T1000 (cell line): ENCODE measurements at regions not wholly inside any gene's neighbourhood (a gene's known extent, or its start where the extent isn't known, plus 50 kb on each side); places are given as distances from the start of the nearest gene placed in this dataset.

Source experiments
- DNase-seq: peaks from one replicate; lab custom pipeline; 2025; ENCODE audit warnings: mixed read lengths; lab: John Stamatoyannopoulos, UW

DNA sequence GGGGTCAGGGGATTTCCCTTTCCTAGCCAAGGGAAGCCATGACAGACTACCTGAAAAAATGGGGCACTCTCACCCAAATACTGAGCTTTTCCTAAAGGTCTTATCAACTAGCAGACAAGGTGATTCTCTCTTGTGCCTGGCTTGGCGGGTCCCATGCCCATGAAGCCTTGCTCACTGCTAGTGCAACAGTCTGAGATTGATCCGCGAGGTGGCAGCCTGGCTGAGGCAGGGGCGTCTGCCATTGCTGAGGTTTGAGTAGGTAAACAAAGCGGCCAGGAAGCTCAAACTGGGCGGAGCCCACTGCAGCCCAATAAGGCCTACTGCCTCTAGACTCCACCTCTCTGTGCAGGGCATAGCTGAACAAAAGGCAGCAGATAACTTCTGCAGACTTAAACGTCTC, 152.6 kb upstream of the PMFBP1 start:
- no peak for DNase-seq

DNA sequence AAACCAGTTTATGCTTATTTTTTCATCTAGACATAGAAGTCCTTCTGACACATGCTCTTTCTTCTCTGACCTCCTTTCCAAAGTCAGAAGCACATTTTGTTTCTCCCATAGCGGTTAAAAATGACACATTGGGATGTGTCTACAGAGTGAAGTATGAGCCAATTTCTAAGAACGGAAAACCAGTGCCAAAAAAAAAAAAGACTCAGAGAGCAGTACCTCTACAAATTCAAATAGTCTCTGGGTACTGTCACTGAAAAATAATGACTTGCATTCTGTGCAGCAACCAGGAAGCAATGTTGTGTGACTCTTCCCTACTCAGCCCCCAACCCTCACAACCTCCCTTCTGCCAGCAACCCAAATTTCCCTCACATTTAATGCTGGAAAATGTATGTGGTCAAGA, 145.5 kb upstream of the PMFBP1 start:
- DNase-seq: no peak

DNA sequence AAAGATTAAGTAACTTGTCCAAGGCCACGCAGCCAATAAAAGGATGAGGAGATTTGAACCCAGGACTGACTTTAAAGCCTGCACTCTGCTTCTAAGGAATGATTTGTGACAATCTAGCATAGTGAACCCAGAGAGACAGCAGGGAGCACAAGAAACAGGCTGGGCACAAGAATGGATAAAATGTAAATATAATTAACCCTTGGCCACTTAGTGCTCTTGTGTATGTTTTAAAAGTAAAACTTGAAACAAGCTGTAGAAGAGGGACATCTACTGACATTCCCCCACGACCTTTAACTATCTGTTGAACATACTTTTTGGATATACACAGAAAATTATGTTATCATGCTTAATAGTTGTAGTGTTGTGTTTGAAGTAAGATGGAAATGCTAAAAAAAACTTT, 141.9 kb upstream of the PMFBP1 start:
- no peak for DNase-seq

DNA sequence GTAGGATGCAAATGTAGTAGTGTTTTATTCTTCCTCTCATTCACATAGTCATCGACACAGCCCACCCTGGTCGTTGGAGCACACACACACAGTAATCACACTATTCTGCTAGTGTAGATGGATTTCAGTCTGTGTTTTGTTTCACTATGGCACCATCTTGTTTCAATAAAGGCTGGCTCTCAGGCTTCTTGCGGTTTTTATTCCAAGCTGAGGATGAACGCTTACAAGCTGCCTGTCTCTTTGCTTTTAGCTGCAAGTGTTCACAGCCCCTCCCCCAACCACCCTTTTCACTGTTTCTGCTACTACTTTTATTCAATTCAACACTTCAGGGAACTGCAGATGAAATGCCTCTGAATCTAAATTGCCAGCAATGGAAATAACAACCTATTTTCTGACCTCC, 140.9 kb upstream of the PMFBP1 start:
- DNase-seq: no peak

DNA sequence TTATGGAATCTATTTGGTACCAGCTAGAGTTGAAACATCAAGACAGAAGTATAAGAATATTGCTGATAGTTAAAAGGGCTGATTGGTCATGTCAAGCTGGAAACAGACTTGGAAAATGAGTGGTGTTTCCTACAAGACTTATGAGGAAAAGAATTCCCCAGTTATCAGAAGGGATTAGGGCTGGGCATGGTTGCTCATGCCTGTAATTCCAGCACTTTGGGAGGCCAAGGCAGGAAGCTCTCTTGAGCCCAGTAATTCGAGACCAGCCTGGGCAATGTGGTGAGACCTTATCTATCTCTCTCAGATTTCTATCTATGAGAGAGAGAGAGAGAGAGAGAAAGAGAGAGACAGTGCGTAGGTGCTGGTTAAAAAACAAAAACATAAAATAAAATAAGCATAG, 139.5 kb upstream of the PMFBP1 start:
- DNase-seq: no peak

DNA sequence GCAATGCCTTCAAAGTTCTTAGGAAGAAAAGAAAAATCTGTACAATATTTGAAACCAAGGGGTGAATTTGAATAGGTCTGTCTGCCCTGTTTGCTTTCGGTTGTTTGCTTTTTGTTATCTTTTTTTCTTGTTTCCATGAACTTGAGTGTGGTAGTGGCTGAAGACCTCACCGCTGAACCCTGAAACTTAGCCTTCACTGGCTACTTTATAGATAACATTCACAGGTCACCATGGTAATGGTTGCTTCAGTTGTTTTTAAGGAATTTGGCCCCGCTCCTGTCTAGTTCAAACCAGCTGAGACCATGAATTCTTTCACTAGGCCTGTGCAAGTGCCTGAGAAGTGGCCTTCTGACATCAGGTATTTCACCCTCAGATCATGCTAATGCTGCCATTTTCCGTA, 137.0 kb upstream of the PMFBP1 start:
- no peak for DNase-seq

DNA sequence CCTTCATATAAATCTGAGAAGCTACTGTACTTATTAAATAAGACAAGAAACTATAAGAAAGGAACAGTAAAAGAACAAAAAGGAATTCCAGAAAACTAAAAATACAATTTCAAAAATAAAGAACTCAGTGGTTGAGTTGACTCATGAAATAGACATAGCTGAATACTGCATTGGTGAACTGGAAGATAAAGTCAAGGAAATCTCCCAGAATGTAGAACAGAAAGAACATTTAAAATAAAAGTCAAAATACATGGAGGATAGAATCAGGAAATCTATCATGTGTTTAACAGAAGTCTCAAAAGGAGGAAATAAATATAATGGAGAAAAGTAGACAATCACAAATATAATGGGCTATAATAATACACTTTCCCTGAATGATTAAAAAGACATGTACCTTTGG, 136.4 kb upstream of the PMFBP1 start:
- DNase-seq: no peak

DNA sequence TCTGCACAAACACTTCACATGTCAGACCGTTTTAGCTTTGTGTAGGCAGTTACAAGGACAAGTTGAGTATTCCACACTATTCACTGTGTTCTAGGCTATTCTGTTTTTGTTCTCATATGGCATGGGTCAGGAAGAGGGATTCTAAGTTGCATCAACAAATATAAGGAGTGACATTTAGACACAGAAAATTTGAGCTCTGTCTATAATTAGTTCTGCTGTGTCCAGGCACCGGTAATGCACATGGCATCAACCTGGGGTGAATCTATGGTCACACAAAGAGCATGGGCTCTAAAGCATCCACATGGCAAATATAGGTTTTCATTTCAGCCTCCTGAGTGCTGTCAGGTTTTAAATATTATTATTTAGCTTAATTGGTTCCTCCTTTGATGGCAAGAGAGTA, 130.4 kb upstream of the PMFBP1 start:
- no peak for DNase-seq

DNA sequence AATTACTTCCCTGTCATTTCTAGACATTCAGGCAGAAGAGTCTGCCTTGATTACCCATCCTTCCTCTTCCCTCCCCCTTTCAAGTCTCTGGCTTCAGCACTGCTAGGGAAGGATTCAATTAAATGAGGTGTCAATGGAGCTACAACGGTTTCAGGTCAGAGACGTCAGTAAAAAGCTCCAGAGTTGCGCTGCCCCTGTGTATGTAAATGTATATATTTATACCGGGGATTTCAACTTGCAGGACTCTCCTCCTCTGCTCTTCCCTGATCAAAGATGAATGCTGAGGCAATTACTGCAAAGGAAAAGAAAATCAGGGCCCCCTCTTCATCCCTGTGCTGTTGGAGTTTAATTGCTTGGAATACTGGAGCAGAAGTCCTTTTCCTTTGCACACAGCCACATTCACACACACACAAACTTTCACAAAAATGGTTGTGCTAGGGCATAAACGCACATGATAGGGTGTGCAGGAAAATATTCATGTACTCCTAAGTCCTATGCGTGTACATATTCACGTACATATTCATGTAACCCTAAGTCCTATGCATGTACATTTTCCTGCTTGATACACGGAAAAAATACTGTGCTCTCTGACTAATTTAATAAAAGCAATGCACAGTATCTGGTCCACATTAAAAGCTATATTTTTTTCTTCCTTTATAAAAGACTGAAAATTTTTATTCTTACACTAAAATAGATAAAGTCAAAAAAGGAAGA, 129.7 kb upstream of the PMFBP1 start:
- no peak for DNase-seq

DNA sequence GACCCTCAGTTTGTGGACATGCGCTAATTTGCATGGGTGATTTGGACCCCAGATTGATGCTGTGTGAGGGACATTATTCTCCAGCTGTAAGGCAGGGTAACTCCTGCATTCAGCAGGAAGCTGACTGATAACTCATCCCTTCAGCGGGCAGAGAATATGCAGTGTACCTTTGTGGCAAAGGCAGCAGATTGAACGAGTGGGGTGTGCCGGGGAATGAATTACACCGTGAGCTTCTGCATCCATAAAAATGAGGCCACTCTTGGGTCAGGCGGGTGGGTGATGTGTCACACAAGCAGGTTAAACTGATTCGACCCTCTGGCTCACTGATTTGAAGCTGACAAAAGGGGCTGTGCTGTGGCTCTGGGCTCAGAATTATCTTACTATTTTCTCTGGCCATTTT, 128.9 kb upstream of the PMFBP1 start:
- DNase-seq: no peak

DNA sequence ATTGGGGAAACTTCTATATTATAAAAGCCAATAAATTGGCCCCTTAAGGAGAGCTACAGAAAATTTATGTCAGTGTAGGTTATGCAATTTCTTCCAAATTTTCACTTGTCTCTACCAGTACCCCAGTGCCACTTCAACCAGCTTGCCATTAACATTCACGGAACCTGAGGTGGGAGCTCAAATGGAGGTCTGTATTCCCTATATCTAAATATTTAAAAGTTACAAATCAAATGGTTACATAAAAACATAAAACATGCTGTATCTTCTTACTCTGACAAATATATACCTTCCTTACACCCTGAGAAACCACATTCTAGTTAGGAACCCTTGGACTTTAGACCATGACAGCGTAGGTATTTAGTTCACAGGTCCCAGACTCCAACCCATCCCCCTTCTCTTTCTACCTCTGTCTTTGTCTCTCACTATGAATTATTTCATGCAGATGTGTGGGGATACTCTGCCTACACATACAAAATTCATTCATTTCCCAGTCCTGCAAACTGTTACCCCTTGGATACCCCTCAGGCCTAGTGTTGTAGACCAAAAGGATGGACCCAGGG, 127.8 kb upstream of the PMFBP1 start:
- DNase-seq: no peak

DNA sequence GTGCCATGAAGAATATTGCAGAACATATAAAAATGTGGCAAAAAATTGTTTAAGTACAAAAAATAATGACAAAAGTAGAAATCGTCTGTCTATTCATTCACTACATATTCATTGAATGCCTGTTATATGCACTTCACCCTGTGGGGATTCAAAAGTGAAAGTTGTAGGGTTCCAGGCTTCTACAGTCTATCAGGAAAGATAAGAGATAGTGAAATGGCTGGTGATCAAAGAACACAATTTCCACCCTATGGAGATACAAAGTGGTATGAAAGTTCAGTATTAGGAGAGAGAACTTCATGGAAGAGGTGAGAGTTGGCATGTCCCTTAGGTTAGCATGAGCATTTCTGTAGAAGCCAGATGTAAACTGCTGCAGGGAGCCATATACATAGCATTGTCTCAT, 127.0 kb upstream of the PMFBP1 start:
- no peak for DNase-seq

DNA sequence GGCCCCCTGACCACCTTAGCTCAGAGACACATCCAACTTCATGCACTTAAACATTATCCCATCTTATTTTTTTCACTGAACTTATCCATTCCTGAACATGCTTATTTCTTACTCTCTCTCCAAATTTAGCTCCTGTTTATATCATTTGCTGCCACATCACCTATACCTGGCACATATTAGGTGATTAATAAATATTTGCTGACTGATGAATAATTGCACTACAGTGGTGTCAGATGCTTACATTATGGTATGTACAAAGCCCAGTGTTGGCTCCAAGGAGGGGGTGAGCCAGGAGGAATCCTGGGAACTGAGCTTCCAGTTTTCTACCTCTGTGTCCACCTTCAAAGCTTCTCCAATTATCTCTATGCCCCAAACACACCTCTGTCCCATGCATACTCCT, 124.0 kb upstream of the PMFBP1 start:
- no peak for DNase-seq

DNA sequence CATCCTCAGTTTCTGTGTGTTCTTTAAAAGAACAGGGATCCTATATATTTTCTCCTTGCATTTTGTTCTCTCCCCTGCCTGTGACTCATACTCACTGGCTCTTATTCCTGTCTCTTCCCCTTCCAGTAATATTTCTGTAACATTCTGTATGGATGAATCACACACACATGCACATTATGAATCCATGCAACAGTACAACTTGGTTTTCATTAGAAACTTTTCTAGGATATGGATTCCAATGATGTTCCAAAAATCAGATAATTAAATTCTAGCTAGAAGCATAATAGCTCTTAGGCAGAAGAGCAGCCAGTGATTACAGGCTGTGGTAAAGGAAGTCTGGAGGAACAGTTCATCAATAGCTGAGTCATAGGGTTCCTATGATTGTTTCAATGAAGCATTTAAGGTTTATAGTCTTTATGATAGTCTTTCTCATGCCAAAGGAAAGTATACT, 119.6 kb upstream of the PMFBP1 start:
- DNase-seq: peak; percentile 37

DNA sequence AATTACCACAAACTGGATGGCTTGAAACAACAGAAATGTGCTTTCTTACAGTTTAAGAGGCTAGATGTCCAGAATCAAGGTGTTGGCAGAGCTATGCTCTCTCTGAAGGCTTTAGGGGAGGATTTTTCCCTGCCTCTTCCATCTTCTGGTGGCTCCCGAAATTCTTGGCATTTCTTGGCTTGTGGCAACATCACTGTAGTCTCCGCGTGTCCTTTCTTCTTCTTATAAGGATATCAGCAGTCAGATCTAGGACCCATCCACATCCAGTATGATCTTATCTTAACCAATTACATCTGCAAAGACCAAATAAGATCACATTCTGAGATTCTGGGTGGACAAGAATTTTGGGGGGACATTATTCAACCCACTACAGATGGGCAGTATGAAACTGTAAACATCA, 119.2 kb upstream of the PMFBP1 start:
- peak; percentile 37 for DNase-seq

DNA sequence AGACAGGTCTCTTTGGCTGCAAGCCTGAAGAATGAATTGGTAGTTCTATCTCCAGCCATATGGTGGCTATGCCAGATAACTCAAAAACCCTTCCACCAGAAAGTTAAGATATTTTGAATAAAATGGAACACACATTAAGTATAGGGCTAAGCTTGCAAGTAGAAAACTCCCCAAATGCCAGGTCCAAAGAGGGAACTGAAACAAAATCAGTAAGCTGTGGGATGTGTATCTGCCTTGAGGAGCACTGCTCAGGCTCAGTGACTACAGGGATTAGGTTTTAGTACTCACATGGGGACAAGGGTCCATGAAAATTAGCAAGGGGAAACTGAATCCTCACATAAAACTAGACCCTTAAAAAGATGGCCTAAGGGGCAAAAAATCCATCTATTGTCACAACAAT, 115.7 kb upstream of the PMFBP1 start:
- no peak for DNase-seq

DNA sequence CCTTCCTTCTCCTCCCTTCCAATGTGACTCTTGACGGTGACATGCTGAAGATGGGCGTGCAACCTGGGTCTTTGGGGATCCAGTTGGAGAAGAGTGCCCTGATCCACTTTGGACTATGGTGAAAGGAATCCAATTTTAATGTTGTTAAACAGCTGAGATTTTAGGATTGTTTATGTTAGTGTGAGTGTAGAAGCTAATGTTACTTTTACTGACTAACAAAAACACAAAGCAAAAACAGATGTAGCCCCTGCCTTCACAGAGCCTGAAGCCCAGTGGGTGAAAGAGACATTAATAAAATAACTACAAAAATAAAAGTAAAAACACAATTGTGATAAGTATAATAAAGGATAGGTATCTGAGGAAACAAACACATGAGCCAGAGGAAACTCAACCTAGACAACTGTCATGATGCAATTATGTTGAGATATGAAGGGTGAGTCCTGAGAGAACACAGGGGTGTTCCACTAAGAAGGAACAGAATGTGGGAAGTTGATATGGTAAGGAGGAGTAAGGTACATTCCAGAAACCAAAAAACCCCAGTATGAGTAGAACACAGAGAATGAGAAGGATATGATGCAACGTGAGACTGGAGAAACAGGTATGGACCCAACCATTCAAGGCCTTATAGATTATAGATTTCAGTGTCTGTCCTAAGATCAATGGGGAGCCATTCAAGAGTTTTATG, 115.1 kb upstream of the PMFBP1 start:
- no peak for DNase-seq

DNA sequence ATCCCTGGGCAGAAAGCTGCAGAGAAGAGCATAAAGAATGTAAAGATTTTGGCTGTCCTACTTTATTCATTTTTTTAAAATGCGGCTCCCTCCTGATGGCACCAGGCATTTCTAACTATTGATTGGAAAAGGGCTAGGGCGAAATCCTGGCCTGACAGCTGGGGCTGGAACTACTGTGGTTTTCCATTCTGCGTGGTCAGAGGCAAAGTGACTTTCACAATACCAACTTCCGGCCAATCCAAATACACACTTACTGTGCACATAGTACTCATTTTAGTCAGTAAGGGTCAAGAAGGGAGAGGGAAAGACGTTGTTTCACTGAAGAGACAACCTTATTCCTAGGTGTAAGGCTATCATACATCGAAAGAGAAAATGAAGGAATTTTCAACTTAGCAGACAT, 113.8 kb upstream of the PMFBP1 start:
- DNase-seq: no peak

DNA sequence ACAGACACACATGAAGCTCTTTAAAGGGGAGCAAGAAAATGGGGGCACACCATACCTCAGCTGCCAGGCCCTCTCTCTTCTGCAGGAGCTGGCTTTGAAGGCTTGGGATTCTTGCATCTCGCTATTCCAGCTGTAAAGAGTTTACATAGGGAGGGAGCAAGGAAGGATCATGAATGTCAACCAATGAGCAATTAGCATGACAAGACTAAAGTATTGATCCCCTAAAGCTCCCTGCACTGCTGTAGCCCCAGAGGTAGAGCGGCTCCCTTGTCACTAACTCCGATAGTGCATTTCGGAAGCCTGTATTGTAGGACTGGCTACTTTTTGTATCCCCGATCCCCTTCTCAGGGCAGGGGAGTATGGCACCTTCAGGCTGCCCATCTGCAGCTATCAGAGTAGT, 113.4 kb upstream of the PMFBP1 start:
- no peak for DNase-seq

DNA sequence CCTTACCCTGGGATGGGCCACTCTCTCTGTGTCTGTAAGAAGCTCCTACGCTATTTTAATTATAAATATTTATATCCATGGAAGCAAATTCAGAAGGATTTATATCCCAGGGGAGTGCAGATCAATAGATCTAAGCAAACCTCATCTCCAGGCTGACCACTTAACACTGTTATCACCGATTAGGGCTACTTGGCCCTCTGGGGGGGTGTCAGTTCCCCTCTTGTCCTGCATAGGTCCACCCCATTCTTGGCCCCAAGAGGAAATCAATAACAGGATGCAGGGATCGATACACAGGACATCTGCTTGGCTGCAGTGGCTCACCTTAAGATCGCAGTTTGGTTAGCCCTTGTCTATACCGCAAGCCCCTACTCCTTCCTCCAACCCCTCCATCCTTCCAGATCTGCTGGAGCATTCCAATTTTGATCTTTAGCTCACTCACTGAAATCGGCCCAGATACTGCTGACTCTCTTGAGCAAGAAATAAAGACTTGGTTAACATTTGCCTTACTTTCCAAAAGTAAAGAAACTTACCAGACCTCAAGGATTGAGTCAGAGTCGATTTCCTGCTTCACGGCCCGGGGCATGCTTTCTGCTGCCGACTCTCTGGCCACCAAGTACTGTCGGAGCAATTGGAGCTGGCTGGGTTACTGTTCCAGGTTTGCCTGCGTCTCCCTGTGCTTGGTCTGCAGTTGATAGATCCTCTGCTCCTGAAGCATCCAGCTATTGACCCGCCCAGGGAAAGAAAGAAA, 112.3 kb upstream of the PMFBP1 start:
- no peak for DNase-seq

DNA sequence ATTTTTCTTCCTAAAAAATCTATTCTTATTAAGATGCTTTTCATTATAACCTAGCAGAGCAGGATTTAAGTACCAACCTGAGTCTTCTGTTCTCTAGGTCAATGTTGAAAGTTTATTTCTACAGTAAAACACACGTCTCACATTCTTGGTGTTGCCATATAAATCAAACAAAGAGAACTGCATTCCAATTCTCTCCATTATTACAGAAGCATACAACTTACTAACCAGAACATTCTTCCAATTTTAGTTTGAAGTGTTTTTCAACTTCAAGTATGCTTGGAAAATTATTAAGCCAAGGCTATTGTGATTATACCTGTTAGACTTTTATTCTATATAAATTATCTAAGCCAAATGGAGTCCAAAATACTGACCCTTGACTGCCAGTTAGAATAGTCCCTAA, 110.4 kb upstream of the PMFBP1 start:
- no peak for DNase-seq

DNA sequence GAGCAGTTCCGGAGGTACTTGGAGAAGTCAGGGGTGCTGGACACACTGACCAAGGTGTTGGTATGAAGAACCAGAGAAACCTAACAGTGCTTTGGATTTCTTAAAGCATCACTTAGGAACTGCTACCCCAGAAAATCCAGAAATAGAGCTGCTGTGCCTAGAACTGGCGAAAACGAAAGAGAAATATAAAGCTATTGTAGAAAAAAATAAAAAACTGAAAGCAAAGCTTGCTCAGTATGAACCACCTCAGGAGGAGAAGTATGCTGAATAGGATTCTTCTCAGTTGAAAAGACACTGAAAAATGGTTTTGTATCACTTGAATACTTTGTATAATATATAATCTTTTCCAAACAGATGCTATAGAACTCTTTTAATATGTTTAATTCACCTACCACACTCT, 106.3 kb upstream of the PMFBP1 start:
- DNase-seq: no peak

DNA sequence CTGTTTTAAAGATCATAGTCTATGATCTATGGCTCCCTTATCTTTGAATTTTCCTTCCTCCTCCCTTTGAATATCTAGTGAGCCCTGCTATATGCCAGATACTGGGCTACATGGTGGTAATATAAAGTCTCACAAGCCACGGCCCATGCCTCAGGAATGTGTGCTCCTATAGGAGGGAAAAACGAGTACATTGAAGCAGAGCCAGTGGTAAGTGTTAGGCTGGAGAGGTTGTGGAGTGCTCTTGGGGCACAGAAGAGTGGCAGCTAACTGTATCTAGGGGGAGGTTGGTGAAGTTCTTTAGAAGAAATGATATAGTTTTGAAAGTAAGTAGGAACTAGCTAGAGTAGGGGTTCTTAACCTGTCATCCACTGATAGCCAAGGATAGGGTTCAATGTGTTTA, 105.8 kb upstream of the PMFBP1 start:
- no peak for DNase-seq
